MM.1S (cell line): ENCODE measurements at regions not wholly inside any gene's neighbourhood (a gene's known extent, or its start where the extent isn't known, plus 50 kb on each side); places are given as distances from the start of the nearest gene placed in this dataset.

Experiments
- DNase-seq: peaks from one replicate; pipeline ENCODE4 v3.0.0-alpha.2; 2015
- H2AFZ ChIP-seq: fragments of 300-600 bp; sonication (generic); 2 replicates; pipeline ENCODE4 v1.6.0; 2016; ENCODE audit warnings: antibody characterized with exemption, low read length
- H3F3A ChIP-seq: fragments of 300-600 bp; sonication (generic); 2 replicates; pipeline ENCODE4 v1.6.1; 2016; ENCODE audit warnings: mild to moderate bottlenecking, antibody characterized with exemption, low read length, moderate library complexity, mixed read lengths; ENCODE audit not compliant: insufficient read depth
- H3K27ac ChIP-seq: fragments of 300-600 bp; sonication (generic); 2 replicates; pipeline ENCODE4 v1.5.1; 2016; ENCODE audit warnings: mild to moderate bottlenecking, low read length
- H3K27me3 ChIP-seq: fragments of 300-600 bp; sonication (generic); replicated peaks from 2 replicates; pipeline ENCODE4 v1.6.0; 2016; ENCODE audit warnings: low read length; ENCODE audit not compliant: insufficient read depth
- H3K36me3 ChIP-seq: fragments of 300-600 bp; sonication (generic); replicated peaks from 2 replicates; pipeline ENCODE4 v1.6.1; 2016; ENCODE audit warnings: mild to moderate bottlenecking, low read length, mixed read lengths; ENCODE audit not compliant: insufficient read depth
- H3K4me1 ChIP-seq: fragments of 300-600 bp; sonication (generic); 2 replicates; pipeline ENCODE4 v1.6.1; 2016; ENCODE audit warnings: low read length, mixed read lengths
- H3K4me2 ChIP-seq: fragments of 300-600 bp; sonication (generic); 2 replicates; pipeline ENCODE4 v1.6.0; 2016; ENCODE audit warnings: low read depth, low read length
- H3K4me3 ChIP-seq: fragments of 300-600 bp; sonication (generic); 2 replicates; pipeline ENCODE4 v1.5.1; 2016; ENCODE audit warnings: low read length, mixed read lengths
- H3K79me2 ChIP-seq: fragments of 300-600 bp; sonication (generic); 2 replicates; pipeline ENCODE4 v1.6.1; 2016; ENCODE audit warnings: mixed run types, low read length, mixed read lengths
- H3K9ac ChIP-seq: fragments of 300-600 bp; sonication (generic); 2 replicates; pipeline ENCODE4 v1.6.1; 2016; ENCODE audit warnings: low read length, mixed read lengths
- H3K9me2 ChIP-seq: fragments of 300-600 bp; sonication (generic); replicated peaks from 2 replicates; pipeline ENCODE4 v1.6.1; 2016; ENCODE audit warnings: mild to moderate bottlenecking, low read length, mixed read lengths; ENCODE audit not compliant: insufficient read depth
- H3K9me3 ChIP-seq: fragments of 300-600 bp; sonication (generic); replicated peaks from 2 replicates; pipeline ENCODE4 v1.6.1; 2016; ENCODE audit warnings: mild to moderate bottlenecking, low read length, mixed read lengths; ENCODE audit not compliant: insufficient read depth
- H4K20me1 ChIP-seq: fragments of 300-600 bp; sonication (generic); 2 replicates; pipeline ENCODE4 v1.6.1; 2016; ENCODE audit warnings: mild to moderate bottlenecking, low read length, moderate library complexity, mixed read lengths; ENCODE audit not compliant: insufficient read depth
- CTCF ChIP-seq: fragments of 300-600 bp; sonication (generic); IDR thresholded peaks from 2 replicates; pipeline ENCODE4 v1.5.1; 2016; ENCODE audit warnings: antibody characterized with exemption, low read length, mixed read lengths
- EZH2 ChIP-seq: fragments of 300-600 bp; sonication (generic); optimal IDR thresholded peaks from 2 replicates; pipeline ENCODE3; 2017; ENCODE audit warnings: low read depth, mild to moderate bottlenecking, antibody characterized with exemption, low read length, mixed read lengths
- EZH2phosphoT487 ChIP-seq: fragments of 300-600 bp; sonication (generic); IDR thresholded peaks from 2 replicates; pipeline ENCODE4 v1.6.1; 2018; ENCODE audit warnings: antibody characterized with exemption, low read length

GRCh38 chr1:223029985-223030769 is 112.9 kb downstream of the TLR5 start:
- H3F3A ChIP-seq, result no peaks in the 10 kb centered on the region
- no peaks in the 10 kb centered on the region for H3K4me1 ChIP-seq
- no peaks in the 10 kb centered on the region for H3K9me2 ChIP-seq
- H3K9ac ChIP-seq, result no peak overlapping the region
- no peak overlapping the region for H3K4me2 ChIP-seq
- no peak overlapping the region for H3K27ac ChIP-seq
- H3K36me3 ChIP-seq, result no peaks in the 10 kb centered on the region
- H3K4me3 ChIP-seq, result no peak overlapping the region
- no peaks in the 10 kb centered on the region for H3K79me2 ChIP-seq
- TF ChIP-seq EZH2 (no peak), EZH2phosphoT487 (no peak), CTCF (no peak)
- H4K20me1 ChIP-seq, result no peaks in the 10 kb centered on the region
- H2AFZ ChIP-seq, result no peak overlapping the region
- H3K9me3 ChIP-seq, result no peaks in the 10 kb centered on the region
- no peak for DNase-seq
- H3K27me3 ChIP-seq, result no peaks in the 10 kb centered on the region

GRCh38 chr1:223030871-223031400 is 112.1 kb downstream of the TLR5 start:
- no peaks in the 10 kb centered on the region for H3K27me3 ChIP-seq
- TF ChIP-seq EZH2 (no peak), EZH2phosphoT487 (no peak), CTCF (no peak)
- no peaks in the 10 kb centered on the region for H3K79me2 ChIP-seq
- H4K20me1 ChIP-seq, result no peaks in the 10 kb centered on the region
- no peaks in the 10 kb centered on the region for H3K9me2 ChIP-seq
- no peak overlapping the region for H3K4me2 ChIP-seq
- H3K27ac ChIP-seq, result no peak overlapping the region
- H3K4me1 ChIP-seq, result no peaks in the 10 kb centered on the region
- DNase-seq, result no peak
- H3K36me3 ChIP-seq, result no peaks in the 10 kb centered on the region
- H3F3A ChIP-seq, result no peaks in the 10 kb centered on the region
- H3K9ac ChIP-seq, result no peak overlapping the region
- H2AFZ ChIP-seq, result no peak overlapping the region
- no peak overlapping the region for H3K4me3 ChIP-seq
- H3K9me3 ChIP-seq, result no peaks in the 10 kb centered on the region

GRCh38 chr1:223031733-223032601 is 111.1 kb downstream of the TLR5 start:
- Histone ChIP-seq H3K4me2 (no peak overlapping the region), H3K9ac (no peak overlapping the region), H3K9me3 (no peaks in the 10 kb centered on the region), H4K20me1 (no peaks in the 10 kb centered on the region), H3K9me2 (no peaks in the 10 kb centered on the region), H2AFZ (no peak overlapping the region), H3K36me3 (no peaks in the 10 kb centered on the region), H3F3A (no peaks in the 10 kb centered on the region), H3K27ac (no peak overlapping the region), H3K4me1 (no peaks in the 10 kb centered on the region), H3K4me3 (no peak overlapping the region), H3K79me2 (no peaks in the 10 kb centered on the region), H3K27me3 (no peaks in the 10 kb centered on the region)
- no peak for DNase-seq
- TF ChIP-seq CTCF, result no peak
- no peak for TF ChIP-seq EZH2phosphoT487
- no peak for TF ChIP-seq EZH2
